HG02623 (cell line): ENCODE measurements at regions not wholly inside any gene's neighbourhood (a gene's known extent, or its start where the extent isn't known, plus 50 kb on each side); places are given as distances from the start of the nearest gene placed in this dataset.

Source experiments
- ATAC-seq: cut with Tn5 transposase; IDR thresholded peaks from one replicate; pipeline ENCODE4 v1.9.1; 2021; ENCODE audit warnings: moderate library complexity; ENCODE audit not compliant: unreplicated experiment

DNA sequence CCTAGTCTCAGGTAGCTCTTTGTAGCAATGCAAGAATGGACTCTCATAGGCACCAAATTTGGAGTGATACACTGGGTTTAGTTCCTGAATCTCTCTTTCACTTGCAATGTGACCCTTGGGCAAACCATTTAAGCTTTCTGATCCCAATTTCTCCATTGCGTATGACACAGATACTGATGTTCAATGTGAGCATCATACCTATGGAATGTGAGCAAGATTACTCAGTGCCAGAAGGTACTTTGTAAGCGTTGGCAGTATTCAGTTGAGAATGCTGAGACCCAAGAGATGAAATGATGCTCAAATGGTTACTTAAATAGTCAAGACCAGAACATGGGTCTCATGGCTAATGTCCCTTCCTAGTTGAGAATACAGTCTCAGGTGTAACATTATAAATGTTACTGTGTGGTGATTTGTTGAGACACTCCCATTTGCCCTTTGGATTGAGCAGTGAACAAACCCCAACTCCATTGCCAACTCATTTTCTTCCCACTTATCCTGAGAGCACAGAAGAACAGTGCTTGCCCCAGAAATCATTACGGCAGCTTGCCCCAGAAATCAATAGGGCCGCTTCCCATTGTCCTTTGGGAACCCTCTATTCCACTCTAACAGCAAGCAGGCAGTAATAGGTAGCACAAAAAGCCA, 134.1 kb downstream of the SOX9 start:
- ATAC-seq = no peak

GRCh38 chr17:72255481-72255880, 134.7 kb downstream of the SOX9 start:
- no peak for ATAC-seq

- no peak for ATAC-seq
Observed at GRCh38 chr17:72258711-72259110, 137.9 kb downstream of the SOX9 start.

DNA sequence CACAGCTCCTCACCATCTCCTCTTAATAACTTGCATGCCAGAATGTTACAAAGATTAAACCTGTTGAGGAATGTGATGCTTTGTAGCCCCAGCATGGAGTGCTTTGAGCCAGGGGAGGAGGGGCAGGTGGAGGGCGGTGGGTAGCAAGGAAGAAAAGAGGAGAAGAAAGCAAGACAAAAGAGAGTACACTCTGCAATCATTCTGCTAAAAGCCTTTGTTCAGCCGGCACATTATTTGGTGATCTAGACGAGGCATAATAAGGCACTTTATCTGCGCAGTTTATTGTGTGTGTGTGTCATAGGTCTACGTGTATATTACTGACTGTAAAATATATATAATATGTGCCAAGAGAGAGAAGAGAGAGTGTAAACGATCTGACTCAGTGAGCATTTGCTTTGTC, 139.1 kb downstream of the SOX9 start:
- no peak for ATAC-seq

DNA sequence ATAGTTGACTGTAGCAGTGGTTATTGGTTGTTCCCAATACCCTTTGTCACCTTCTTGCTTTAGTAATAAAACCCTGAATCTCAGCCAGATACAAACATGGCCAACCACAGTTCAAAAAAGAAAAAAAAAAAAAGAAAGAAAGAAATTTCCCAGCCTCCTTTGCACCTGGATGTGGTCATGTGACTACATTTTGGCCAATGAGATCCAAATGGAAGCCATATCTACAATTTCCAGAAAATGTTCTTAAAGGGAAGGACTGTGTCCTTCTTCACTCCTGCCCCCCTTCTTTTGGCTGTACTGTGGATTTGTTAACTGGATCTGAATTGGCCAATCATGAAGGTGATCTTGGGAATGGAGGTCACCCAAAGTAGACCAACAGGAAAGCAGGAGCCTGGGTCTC, 141.9 kb downstream of the SOX9 start:
- ATAC-seq = no peak

DNA sequence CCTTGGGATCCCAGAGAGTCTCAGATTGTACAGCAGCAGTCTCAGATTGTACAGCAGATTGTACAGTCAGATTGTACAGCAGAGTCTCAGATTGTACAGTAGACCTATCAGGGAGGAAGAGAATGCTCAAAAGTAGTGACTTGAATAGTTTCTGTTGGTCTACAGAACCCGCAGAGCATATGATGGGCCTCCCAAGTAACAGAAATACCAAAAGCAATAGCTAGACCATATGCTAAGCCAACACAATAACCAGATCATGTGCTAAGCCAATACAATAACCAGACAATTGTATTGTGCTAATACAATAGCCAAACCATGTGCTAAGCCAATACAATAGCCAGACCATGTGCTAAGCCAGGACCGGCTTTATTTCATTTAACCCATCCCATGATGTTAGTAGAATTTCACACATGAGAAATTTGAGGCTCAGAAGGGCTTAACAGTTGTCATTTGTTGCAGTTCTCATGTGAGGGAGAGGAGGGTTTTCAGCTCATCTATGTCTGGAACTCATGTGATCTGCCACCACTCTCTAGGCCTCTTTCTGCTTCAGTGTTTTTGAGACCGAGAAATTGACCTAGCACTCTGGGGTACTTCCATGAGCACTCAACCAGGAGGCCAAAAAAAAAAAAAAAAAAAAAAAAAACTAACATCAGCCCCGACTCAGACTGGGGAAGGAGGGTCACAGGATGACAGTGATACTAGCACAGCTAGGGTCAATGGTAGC, 144.0 kb downstream of the SOX9 start:
- ATAC-seq = no peak

DNA sequence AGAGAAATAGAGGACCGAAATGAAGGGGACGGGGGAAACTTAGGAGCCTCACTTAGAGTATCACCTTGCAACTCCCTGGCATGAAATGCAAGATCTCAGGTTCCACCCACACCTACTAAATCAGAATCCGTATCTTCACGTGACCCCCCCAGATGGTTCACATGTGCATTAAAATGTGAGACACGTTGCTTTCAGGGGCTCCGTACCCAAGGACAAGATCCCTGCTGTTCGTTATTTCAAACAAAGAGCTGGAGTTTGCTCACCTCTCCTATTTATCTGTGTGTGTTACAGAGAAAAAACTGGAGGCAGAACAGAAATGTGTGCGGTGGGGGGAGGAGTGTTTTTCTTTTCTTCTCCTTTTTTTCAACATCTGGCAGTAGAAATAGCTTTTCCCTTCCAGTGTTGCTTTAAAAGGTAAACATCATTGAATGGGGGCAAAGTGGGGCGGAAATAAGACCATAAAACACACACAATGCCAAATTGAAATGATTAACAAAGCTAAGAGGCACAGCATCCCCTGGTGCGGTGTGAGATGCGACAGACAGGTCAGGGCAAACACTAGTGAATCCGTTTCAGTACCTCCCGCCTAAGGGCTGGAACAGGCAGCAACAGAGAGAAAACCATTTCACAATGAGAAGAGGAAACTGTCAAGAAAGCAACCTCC, 145.4 kb downstream of the SOX9 start:
- ATAC-seq = no peak

DNA sequence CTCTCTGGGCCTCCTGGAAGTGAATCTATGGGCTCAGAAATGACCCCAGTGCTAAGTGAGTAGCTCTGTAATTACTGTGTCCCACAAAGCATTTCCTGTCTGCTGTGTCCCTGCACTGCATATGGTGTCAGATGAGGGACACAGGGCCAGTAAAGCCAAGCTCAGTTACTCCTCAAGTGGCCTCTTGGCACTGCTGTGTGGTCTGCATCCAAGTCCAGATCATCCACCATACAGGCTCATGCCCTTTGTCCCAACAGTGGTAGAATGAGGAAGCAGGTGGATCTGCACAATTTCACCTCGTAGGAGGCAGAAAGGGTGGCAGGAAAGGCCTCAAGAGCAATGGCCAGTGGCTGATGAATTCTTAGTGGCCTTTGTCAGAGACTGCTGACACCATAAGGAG, 146.8 kb downstream of the SOX9 start:
- no peak for ATAC-seq

GRCh38 chr17:72268431-72268830, 147.6 kb downstream of the SOX9 start:
- ATAC-seq = no peak

DNA sequence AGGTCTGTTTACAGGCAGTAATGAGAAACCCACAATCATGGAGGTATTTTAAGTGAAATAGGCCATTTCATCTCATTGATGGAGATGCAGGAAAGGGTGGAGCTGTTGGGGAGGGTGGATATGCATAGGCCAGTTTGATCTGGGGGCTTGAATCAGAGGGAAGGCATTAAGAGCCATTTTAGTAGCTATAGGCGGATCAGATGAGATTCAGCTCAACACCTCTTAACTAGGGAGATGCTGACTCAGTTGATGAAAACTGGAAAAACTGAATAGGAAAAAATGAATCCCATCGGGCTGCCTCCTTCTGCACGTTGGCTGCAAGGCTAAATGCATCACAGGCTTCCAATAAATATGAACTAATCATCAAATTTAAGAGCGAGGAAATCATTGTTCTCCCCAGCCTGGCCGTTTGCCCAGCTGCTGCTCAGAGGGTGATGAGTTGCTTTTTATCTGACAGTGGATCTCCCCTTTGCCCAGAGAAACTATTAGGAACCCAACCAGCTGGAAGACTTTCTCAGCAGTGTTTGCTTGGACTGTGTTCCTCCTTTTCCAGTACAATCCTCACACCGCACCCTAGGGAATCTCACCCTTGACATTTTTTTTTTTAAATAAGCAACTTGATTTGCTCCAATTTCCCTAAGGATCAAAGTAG, 149.6 kb downstream of the SOX9 start:
- ATAC-seq = no peak

GRCh38 chr17:72271603-72272002, 150.8 kb downstream of the SOX9 start:
- no peak for ATAC-seq

DNA sequence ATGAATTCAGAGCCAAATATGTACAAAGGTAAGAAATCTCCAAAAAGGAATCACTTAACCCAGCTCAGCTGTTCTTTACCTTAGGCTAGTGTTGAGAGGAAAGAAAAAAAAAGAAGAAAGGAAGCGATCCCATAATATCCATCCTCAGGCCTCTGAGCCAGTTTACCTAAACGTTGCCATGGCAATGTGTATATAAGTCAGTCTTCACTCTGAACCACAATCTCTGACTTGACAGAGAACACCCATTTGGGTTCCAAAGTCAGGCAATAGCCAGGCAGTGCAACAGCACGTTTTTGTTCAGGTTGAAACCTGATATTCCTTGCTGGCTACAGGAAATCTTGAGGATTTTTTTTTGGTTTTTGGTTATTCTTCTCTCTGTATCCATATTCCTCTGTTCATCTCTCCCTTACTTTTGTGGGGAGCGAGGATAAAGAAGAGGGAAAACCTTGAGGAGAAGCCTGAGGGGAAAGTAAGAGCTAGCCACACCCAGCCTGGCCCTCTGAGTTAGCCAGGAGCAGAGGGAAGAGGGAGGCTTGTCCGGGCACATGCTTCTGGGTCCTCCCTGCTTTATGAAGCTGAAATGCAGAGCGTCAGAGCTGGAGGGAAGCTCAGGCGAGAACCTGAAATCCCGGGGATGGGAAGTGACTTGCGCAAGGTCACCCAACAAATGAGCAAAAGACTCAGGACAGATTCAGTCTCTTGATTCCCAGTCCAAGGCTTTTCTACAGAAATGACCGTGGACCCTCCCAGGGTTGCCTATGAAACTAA, 152.7 kb downstream of the SOX9 start:
- ATAC-seq = no peak

DNA sequence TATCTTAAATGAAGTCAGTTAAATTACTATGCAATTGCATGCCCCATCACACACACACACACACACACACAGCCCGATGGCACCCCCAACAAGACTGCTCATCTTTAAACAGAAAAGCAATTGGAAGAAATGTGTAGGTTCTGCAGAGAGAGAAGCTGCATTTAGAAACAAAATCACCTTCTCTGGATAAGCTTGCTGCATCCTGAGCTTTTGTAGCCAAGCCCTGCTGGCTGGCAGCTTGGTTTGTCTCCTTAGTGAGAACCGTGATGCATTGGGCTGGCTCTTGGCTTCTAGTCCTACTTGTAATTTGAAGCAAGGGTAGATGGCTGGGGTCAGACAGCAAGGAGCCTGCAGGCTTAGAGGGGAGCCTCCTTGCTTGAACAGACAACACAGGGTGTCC, 153.8 kb downstream of the SOX9 start:
- ATAC-seq = no peak

DNA sequence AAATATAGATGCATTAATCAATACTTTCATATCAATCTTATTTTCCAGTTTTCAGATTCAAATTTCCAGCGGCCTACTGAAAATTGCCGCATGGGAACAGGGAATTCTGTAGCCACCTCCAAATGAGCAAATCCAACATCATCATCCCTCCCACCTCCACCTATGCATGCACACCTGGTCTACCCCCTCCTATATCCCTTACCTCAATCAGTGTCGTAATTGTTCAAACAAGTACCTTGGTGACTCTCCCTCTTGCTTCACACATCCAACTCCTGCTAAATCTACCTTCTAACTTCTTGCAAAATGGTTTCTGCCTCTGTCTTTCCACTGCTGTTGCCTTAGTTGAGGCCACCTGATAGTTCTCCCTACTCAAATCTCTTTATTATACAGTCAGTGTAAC, 160.1 kb downstream of the SOX9 start:
- ATAC-seq = no peak

GRCh38 chr17:72282439-72283029, 161.7 kb downstream of the SOX9 start:
- no peak for ATAC-seq

GRCh38 chr17:72284806-72285205, 164.0 kb downstream of the SOX9 start:
- ATAC-seq = no peak

GRCh38 chr17:72287586-72287985, 166.8 kb downstream of the SOX9 start:
- ATAC-seq = no peak

- ATAC-seq = no peak
Observed at GRCh38 chr17:72294487-72294893, 173.7 kb downstream of the SOX9 start.

GRCh38 chr17:72295916-72296315, 175.1 kb downstream of the SOX9 start:
- ATAC-seq = no peak

DNA sequence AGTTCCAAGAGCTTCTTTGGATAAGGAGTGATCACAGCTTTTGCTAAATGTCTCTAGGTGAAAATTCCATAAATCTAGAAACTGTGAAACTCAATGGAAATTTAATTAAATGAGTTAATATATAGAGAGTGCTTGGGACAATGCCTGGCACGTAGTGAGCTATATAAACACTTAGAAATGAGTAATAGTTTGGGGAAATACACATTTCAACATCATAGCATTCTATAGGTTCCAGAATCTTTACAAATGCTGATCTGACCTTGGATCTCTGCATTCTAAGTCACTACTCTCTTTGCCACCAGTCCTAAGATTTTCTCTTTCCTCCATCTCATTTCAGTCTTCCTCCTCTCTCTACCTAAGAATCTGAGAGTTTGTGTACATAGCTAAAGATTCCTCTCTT, 175.6 kb downstream of the SOX9 start:
- no peak for ATAC-seq
